Mesothelial cell of epicardium (in vitro differentiated cells): ENCODE measurements at regions not wholly inside any gene's neighbourhood (a gene's known extent, or its start where the extent isn't known, plus 50 kb on each side); places are given as distances from the start of the nearest gene placed in this dataset.
"Not testable (repeated sequence)": the region's sequence is repeated elsewhere in the genome, so short reads cannot be mapped to it uniquely, and the experiment has no call there.

Experiments
- DNase-seq, 2 experiments: peaks; one replicate each; pipeline ENCODE4 v3.0.0; 2021; ENCODE audit warnings: low spot score in 2 of 2; ENCODE audit not compliant: unreplicated experiment in 2 of 2
- H3K27ac Mint-ChIP-seq: 2 replicates; pipeline ENCODE4 v1.8.0; 2021; ENCODE audit warnings: mixed read lengths
- H3K27me3 Mint-ChIP-seq: 2 replicates; pipeline ENCODE4 v1.8.0; 2021; ENCODE audit warnings: low read depth, mixed read lengths
- H3K36me3 Mint-ChIP-seq: 2 replicates; pipeline ENCODE4 v1.8.0; 2021; ENCODE audit warnings: mixed read lengths
- H3K4me1 Mint-ChIP-seq: 2 replicates; pipeline ENCODE4 v1.8.0; 2021; ENCODE audit warnings: mixed read lengths
- H3K4me3 Mint-ChIP-seq: 2 replicates; pipeline ENCODE4 v1.8.0; 2021; ENCODE audit warnings: mild to moderate bottlenecking, moderate library complexity, mixed read lengths
- H3K9me3 Mint-ChIP-seq: 2 replicates; pipeline ENCODE4 v1.8.0; 2021; ENCODE audit warnings: mixed read lengths
- TF ChIP-seq, protein P1 (sequence below): fragments of 200-600 bp; sonication (generic); IDR thresholded peaks from one replicate; pipeline ENCODE4 v1.5.0; 2021; ENCODE audit warnings: antibody characterized with exemption; ENCODE audit not compliant: unreplicated experiment

GRCh38 chr13:61546413-61546812 lies 130.8 kb upstream of the PCDH20 start:
- TF ChIP-seq, protein P1, sequence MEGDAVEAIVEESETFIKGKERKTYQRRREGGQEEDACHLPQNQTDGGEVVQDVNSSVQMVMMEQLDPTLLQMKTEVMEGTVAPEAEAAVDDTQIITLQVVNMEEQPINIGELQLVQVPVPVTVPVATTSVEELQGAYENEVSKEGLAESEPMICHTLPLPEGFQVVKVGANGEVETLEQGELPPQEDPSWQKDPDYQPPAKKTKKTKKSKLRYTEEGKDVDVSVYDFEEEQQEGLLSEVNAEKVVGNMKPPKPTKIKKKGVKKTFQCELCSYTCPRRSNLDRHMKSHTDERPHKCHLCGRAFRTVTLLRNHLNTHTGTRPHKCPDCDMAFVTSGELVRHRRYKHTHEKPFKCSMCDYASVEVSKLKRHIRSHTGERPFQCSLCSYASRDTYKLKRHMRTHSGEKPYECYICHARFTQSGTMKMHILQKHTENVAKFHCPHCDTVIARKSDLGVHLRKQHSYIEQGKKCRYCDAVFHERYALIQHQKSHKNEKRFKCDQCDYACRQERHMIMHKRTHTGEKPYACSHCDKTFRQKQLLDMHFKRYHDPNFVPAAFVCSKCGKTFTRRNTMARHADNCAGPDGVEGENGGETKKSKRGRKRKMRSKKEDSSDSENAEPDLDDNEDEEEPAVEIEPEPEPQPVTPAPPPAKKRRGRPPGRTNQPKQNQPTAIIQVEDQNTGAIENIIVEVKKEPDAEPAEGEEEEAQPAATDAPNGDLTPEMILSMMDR, result no peak
- Mint-ChIP-seq H3K9me3 (no peaks in the 10 kb centered on the region), H3K27me3 (no peaks in the 10 kb centered on the region), H3K4me1 (peaks cover 11% of the 10 kb centered on the region), H3K27ac (no peak overlapping the region), H3K4me3 (no peak overlapping the region), H3K36me3 (no peaks in the 10 kb centered on the region)
- DNase-seq, result no peak

- TF ChIP-seq, protein P1, result no peak
- Mint-ChIP-seq H3K36me3 (no peaks in the 10 kb centered on the region), H3K9me3 (peaks cover 13% of the 10 kb centered on the region), H3K4me1 (no peaks in the 10 kb centered on the region), H3K4me3 (no peak overlapping the region), H3K27ac (no peak overlapping the region), H3K27me3 (no peaks in the 10 kb centered on the region)
- DNase-seq, result no peak
These were observed 120.8 kb upstream of the PCDH20 start for GRCh38 chr13:61536433-61536832.

DNA sequence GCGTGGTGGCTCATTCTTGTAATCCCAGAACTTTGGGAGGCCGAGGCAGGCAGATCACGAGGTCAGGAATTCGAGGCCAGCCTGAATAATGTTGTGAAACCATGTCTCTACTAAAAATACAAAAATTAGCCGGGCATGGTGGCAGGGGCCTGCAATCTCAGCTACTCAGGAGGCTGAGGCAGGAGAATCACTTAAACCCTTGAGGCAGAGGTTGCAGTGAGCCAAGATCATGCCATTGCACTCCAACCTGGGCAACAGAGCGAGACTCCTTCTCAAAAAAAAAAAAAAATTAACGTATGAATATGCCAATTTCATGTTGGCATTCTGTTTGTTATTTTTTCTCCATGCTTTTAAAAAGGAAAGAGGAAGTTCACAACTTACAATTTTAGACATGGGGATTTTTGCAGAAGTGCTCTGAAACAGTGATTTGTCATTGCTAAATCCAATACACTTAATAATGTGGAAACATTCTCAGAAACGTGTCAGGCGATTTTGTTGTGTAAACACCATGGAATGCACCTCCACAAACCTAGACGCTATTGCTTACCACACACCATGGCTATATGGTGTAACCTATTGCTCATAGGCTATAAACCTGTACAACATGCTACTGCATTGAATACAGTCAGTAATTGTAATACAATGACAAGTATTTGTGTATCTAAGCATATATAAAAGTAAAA lies 115.9 kb upstream of the PCDH20 start:
- DNase-seq, result no peak
- Mint-ChIP-seq H3K27me3 (no peaks in the 10 kb centered on the region), H3K36me3 (no peaks in the 10 kb centered on the region), H3K9me3 (peaks cover 21% of the 10 kb centered on the region), H3K4me3 (no peak overlapping the region), H3K4me1 (no peaks in the 10 kb centered on the region), H3K27ac (no peak overlapping the region)
- TF ChIP-seq, protein P1, result no peak

GRCh38 chr13:61519214-61519613 lies 103.6 kb upstream of the PCDH20 start:
- not testable (repeated sequence) for H3K27ac Mint-ChIP-seq, H3K4me3 Mint-ChIP-seq, H3K9me3 Mint-ChIP-seq, DNase-seq, H3K27me3 Mint-ChIP-seq, H3K36me3 Mint-ChIP-seq, H3K4me1 Mint-ChIP-seq

DNA sequence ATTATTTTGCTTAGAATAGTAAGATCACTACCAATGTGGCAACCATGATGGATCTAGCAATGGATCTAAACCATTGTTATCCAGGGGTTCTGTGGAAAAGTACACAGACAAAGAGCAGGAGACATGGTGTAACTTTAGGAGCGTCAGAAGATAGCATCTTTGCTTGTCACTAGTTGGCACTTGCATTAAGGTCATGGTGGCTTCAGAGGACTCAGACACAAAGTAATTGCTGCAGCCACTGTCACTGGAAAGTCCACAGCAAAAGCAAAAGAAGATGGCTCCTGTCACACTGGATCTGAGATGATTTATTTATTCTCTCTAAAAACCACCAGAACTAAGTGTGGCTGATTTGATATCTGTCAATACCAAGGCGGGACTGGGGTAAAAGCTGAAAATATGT lies 93.3 kb upstream of the PCDH20 start:
- TF ChIP-seq, protein P1, result no peak
- H3K27ac Mint-ChIP-seq, result no peak overlapping the region
- no peaks in the 10 kb centered on the region for H3K27me3 Mint-ChIP-seq
- H3K36me3 Mint-ChIP-seq, result no peaks in the 10 kb centered on the region
- H3K4me3 Mint-ChIP-seq, result no peak overlapping the region
- no peak for DNase-seq
- H3K4me1 Mint-ChIP-seq, result no peaks in the 10 kb centered on the region
- H3K9me3 Mint-ChIP-seq, result peaks cover 17% of the 10 kb centered on the region

- no peak overlapping the region for H3K4me3 Mint-ChIP-seq
- H3K36me3 Mint-ChIP-seq, result no peaks in the 10 kb centered on the region
- no peak overlapping the region for H3K27ac Mint-ChIP-seq
- TF ChIP-seq, protein P1, result no peak
- no peaks in the 10 kb centered on the region for H3K9me3 Mint-ChIP-seq
- H3K27me3 Mint-ChIP-seq, result peaks cover 2% of the 10 kb centered on the region
- no peak for DNase-seq
- peaks cover 2% of the 10 kb centered on the region for H3K4me1 Mint-ChIP-seq
These were observed 84.5 kb upstream of the PCDH20 start for GRCh38 chr13:61500176-61500575.
